PC-9 (cell line): ENCODE measurements at regions not wholly inside any gene's neighbourhood (a gene's known extent, or its start where the extent isn't known, plus 50 kb on each side); places are given as distances from the start of the nearest gene placed in this dataset.
A peak's percentile ranks its signal among the peaks of the same experiment; 100 is the strongest.
"Not testable (repeated sequence)": the region's sequence is repeated elsewhere in the genome, so short reads cannot be mapped to it uniquely, and the experiment has no call there.

Experiments used
- BruUV-seq: library from RNA; stranded (reverse); fragments of 400-500 nt; replicated peaks from 2 replicates; lab custom pipeline; 2021; lab: Mats Ljungman, UMichigan
- CTCF ChIA-PET: fragments of 300-600 bp; sonication (Branson Sonifier 250); formaldehyde crosslinking; loops from one replicate; lab custom pipeline; 2022; ENCODE audit warnings: antibody characterized with exemption; lab: Charles Lee
- POLR2A ChIA-PET: fragments of 300-600 bp; sonication (Branson Sonifier 250); formaldehyde crosslinking; loops from one replicate; lab custom pipeline; 2022; ENCODE audit warnings: antibody characterized with exemption; ENCODE audit not compliant: unreplicated experiment; lab: Charles Lee
- DNase-seq, 2 experiments: peaks; one replicate each; pipeline versions ENCODE4 v3.0.0 to v3.0.0-alpha.2; 2015 to 2022; ENCODE audit warnings: mixed read lengths in 1 of 2
- H2AFZ ChIP-seq: fragments of 200-600 bp; sonication (generic); 2 replicates; pipeline ENCODE4 v1.8.1; 2017; ENCODE audit warnings: antibody characterized with exemption
- H3F3A ChIP-seq: fragments of 200-600 bp; sonication (generic); 2 replicates; pipeline ENCODE4 v1.8.1; 2017; ENCODE audit warnings: antibody characterized with exemption, mild to moderate bottlenecking, low read depth; ENCODE audit not compliant: insufficient read depth
- H3K27ac ChIP-seq: fragments of 200-600 bp; sonication (generic); 2 replicates; pipeline ENCODE4 v1.6.1; 2016; ENCODE audit warnings: mixed run types
- H3K27me3 ChIP-seq: fragments of 200-600 bp; sonication (generic); 2 replicates; pipeline ENCODE4 v1.6.1; 2016; ENCODE audit warnings: low read depth, mixed run types; ENCODE audit not compliant: insufficient read depth
- H3K36me3 ChIP-seq: fragments of 200-600 bp; sonication (generic); 2 replicates; pipeline ENCODE4 v1.6.1; 2016; ENCODE audit warnings: low read depth, mixed run types
- H3K4me1 ChIP-seq: fragments of 200-600 bp; sonication (generic); replicated peaks from 2 replicates; pipeline ENCODE4 v1.6.1; 2016; ENCODE audit warnings: mixed run types; ENCODE audit not compliant: insufficient read depth
- H3K4me2 ChIP-seq: fragments of 200-600 bp; sonication (generic); 2 replicates; pipeline ENCODE4 v1.6.1; 2017; ENCODE audit warnings: mixed run types
- H3K4me3 ChIP-seq: fragments of 200-600 bp; sonication (generic); 2 replicates; pipeline ENCODE4 v1.6.1; 2016; ENCODE audit warnings: mixed run types
- H3K79me2 ChIP-seq: fragments of 200-600 bp; sonication (generic); 2 replicates; pipeline ENCODE4 v1.6.1; 2017; ENCODE audit warnings: low read depth, mixed run types
- H3K9me2 ChIP-seq: fragments of 200-600 bp; sonication (generic); 2 replicates; pipeline ENCODE4 v1.8.1; 2017; ENCODE audit warnings: mild to moderate bottlenecking; ENCODE audit not compliant: insufficient read depth
- H3K9me3 ChIP-seq: fragments of 200-600 bp; sonication (generic); 2 replicates; pipeline ENCODE4 v1.8.1; 2016; ENCODE audit warnings: low read depth; ENCODE audit not compliant: insufficient read depth
- H4K20me1 ChIP-seq: fragments of 200-600 bp; sonication (generic); 2 replicates; pipeline ENCODE4 v1.8.1; 2017; ENCODE audit not compliant: insufficient read depth
- EZH2 ChIP-seq: fragments of 200-600 bp; sonication (generic); IDR thresholded peaks from 2 replicates; pipeline ENCODE4 v1.8.0; 2017; ENCODE audit warnings: antibody characterized with exemption, low read depth
- intact Hi-C: fragments of 100-400 bp; cut with micrococcal nuclease; formaldehyde crosslinking; loops from one replicate; pipeline ENCODE4 v1.10.0; 2022; ENCODE audit not compliant: unreplicated experiment
- TF ChIP-seq, protein P1 (sequence below): fragments of 200-600 bp; sonication (generic); conservative IDR thresholded peaks from 2 replicates; pipeline ENCODE4 v1.6.1; 2017; ENCODE audit warnings: mixed run types, antibody characterized with exemption, mild to moderate bottlenecking, moderate library complexity

DNA sequence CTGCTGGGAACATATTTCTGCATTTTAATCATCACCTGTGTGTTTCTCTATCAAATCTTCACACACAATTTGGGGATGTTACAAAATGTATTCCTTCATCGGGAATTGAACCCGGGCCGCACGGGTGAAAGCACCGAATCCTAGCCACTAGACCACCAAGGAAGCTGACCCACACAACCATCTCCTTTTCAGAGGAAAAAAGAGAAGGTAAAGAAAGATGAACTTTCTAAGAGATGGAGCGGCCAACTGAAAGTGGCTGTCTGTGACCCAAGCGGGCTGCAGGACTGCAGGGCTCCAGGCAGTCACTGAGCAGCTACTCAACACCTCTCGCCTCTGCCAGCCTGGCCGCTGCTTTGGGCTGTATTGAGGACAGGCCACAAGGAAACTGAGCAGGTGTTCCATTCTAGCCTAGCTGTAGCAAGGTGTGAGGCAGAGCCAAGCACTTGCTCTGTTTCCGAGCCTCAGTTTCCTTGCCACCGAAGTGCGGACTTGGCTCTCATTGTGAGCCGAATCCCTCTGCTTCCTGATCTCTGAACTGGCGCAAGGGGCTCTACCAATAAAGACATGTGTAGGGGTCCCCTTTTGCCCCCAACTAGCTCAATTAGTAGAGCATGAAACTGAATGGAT, 156.9 kb upstream of the NBPF11 start:
- BruUV-seq = no TSS peak
- Histone ChIP-seq H4K20me1 (no peaks in the 10 kb centered on the region), H3F3A (no peaks in the 10 kb centered on the region), H3K4me3 (no peak overlapping the region), H3K4me2 (no peak overlapping the region), H3K27ac (no peak overlapping the region), H3K27me3 (no peaks in the 10 kb centered on the region), H3K36me3 (no peaks in the 10 kb centered on the region), H3K9me2 (no peaks in the 10 kb centered on the region), H3K79me2 (no peaks in the 10 kb centered on the region), H3K9me3 (peaks cover 35% of the 10 kb centered on the region; the same call in 1 of the 2 replicates), H3K4me1 (peaks cover 14% of the 10 kb centered on the region), H2AFZ (no peak overlapping the region)
- no peak for TF ChIP-seq EZH2
- TF ChIP-seq, protein P1, sequence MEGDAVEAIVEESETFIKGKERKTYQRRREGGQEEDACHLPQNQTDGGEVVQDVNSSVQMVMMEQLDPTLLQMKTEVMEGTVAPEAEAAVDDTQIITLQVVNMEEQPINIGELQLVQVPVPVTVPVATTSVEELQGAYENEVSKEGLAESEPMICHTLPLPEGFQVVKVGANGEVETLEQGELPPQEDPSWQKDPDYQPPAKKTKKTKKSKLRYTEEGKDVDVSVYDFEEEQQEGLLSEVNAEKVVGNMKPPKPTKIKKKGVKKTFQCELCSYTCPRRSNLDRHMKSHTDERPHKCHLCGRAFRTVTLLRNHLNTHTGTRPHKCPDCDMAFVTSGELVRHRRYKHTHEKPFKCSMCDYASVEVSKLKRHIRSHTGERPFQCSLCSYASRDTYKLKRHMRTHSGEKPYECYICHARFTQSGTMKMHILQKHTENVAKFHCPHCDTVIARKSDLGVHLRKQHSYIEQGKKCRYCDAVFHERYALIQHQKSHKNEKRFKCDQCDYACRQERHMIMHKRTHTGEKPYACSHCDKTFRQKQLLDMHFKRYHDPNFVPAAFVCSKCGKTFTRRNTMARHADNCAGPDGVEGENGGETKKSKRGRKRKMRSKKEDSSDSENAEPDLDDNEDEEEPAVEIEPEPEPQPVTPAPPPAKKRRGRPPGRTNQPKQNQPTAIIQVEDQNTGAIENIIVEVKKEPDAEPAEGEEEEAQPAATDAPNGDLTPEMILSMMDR = no peak
- ChIA-PET CTCF (no interaction called here), POLR2A (no interaction called here)
- intact Hi-C loops = no loop called here
- DNase-seq = no peak

DNA sequence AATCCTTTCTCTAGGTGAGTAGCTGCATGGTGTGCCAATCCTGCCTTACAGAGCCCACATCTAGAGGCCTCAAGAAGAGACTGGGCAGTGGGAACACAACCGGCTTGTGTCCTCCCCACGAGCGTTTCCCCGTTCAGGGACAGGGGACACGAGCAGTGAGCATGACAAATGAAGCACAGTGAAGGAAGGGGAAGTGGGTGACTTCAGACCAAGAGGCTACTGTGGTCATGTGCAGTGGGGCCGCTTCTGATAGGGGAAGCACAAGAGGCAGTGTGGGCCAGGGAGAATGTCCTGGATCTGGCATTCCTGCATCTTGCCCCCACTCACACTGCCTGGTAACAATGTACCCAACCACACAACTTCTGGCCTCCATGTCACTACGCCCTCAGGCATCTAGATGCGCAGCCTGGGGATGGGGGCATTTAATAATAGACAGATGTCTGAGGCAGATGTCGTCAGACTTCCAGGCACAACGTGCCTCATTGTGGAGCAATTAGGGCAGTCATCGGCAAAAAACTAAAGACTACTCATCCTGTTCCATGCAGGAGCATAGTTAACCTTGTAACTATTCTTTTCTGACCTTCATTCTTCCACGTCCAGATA, 155.6 kb upstream of the NBPF11 start:
- Histone ChIP-seq H3F3A (peaks cover 7% of the 10 kb centered on the region; the same call in 1 of the 2 replicates), H3K9me2 (no peaks in the 10 kb centered on the region), H3K79me2 (no peaks in the 10 kb centered on the region), H3K27me3 (no peaks in the 10 kb centered on the region), H3K36me3 (no peaks in the 10 kb centered on the region), H2AFZ (no peak overlapping the region), H3K27ac (no peak overlapping the region), H4K20me1 (no peaks in the 10 kb centered on the region), H3K4me2 (no peak overlapping the region), H3K9me3 (peaks cover 30% of the 10 kb centered on the region; the same call in 1 of the 2 replicates), H3K4me3 (no peak overlapping the region), H3K4me1 (peaks cover 15% of the 10 kb centered on the region)
- ChIA-PET CTCF (no interaction called here), POLR2A (no interaction called here)
- DNase-seq = no peak
- BruUV-seq = no TSS peak
- TF ChIP-seq EZH2 = no peak
- TF ChIP-seq, protein P1 = no peak
- intact Hi-C loops = no loop called here

DNA sequence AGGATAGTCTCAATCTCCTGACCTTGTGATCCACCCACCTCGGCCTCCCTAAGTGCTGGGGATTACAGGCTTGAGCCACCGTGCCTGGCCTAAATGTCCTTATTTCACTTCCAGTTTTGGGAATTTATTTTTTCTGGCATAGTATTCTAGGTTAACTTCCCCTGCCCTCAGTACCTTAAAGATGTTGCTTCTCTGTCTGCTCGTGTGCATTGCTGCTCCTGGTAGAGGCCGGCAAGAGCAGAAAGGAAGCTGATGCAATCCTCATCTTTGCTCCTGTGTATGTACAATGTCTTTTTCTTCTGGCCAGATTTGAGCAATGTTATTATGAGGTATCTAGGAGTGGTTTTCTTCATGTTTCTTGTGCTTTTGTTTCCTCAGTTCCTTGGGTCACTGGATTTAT, 152.9 kb upstream of the NBPF11 start:
- intact Hi-C loops = loop anchor here (2.0 kb wide), 1 partner anchor 30 kb away; no protein-coding TSS in a partner anchor
- H3K4me3 ChIP-seq, POLR2A ChIA-PET, H2AFZ ChIP-seq, H4K20me1 ChIP-seq, H3K9me2 ChIP-seq, BruUV-seq, DNase-seq, H3K27me3 ChIP-seq, H3K79me2 ChIP-seq, H3K27ac ChIP-seq, H3K9me3 ChIP-seq, H3F3A ChIP-seq, H3K36me3 ChIP-seq: not testable (repeated sequence)
- H3K4me1 ChIP-seq = peaks cover 15% of the 10 kb centered on the region
- CTCF ChIA-PET = interaction anchor here (0.6 kb wide), 1 partner anchor 1350 kb away, joined by 3 read pairs; no protein-coding TSS in a partner anchor
- peak overlapping the region; percentile 34; the same call in 1 of the 2 replicates for H3K4me2 ChIP-seq

DNA sequence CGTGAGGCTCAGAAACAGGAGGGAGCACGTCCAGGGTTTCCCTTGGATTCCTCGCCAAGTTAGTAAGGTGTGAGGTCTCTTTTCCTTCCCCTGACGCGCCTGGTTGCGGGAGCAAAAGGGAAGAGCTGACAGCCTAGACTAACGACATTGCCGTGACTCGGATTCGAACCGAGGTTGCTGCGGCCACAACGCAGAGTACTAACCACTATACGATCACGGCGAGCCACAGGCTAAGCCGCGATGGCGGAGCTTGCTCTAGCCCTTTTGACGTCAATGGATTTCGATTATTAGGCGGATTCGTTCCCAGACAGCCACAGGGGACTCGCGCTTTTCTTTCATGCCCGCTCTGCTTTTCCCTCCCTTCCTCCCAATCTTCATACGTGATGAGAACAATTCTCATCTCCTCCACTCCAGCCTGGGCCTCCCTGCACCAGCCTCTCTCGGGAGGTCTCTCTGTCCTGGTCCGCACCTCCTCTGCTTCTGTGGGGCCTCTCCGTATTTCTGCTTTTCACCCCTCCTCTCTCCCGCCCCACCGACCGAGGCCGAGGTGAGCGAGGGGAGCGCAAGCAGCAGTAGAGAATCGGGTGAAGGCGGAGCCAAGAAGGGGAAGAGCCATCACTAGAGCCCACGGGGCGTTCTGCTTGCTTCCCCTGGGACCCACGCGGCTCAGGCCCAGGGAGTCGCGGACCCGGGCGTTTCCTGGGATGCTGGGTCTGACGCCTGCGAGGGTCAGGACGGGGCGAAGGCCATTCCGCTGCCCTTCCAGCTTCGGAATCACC, 150.7 kb upstream of the NBPF11 start:
- H3K27me3 ChIP-seq, CTCF ChIA-PET, H4K20me1 ChIP-seq, H3K36me3 ChIP-seq, H3F3A ChIP-seq, H3K9me2 ChIP-seq, H3K79me2 ChIP-seq, H3K9me3 ChIP-seq: not testable (repeated sequence)
- Histone ChIP-seq H3K4me1 (peaks cover 18% of the 10 kb centered on the region), H3K4me2 (peak overlapping the region; percentile 80), H2AFZ (peak overlapping the region; percentile 98), H3K27ac (peak overlapping the region; percentile 56), H3K4me3 (peak overlapping the region; percentile 63)
- TSS peak; percentile 53 for BruUV-seq
- peak in 1 of 2 experiments; percentile 78 for DNase-seq
- intact Hi-C loops = loop anchor here (2.0 kb wide), 1 partner anchor 24 kb away; no protein-coding TSS in a partner anchor
- POLR2A ChIA-PET = interaction anchor here (0.6 to 1.1 kb wide), 3 partner anchors 22 to 216 kb away, joined by 5 to 35 read pairs (median 8); no protein-coding TSS in a partner anchor

DNA sequence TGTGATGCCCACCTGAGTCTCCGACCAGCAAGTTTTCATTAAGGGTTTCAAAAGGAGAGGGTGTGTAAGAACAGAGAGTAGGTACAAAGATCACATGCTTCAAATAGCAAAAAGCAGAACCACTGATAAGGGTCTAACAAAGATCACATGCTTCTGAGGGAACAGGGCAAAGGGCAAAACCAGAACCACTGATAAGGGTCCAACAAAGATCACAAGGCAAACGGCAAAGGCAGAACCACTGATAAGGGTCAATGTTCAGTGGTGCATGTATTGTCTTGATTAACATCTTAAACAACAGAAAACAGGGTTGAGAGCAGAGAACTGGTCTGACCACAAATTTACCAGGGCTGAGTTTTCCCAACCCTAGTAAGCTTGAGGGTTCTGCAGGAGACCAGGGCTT, 145.8 kb upstream of the NBPF11 start:
- H3K4me3 ChIP-seq, H3K9me3 ChIP-seq, H3F3A ChIP-seq, H3K36me3 ChIP-seq, H2AFZ ChIP-seq, H3K79me2 ChIP-seq, DNase-seq, H3K27me3 ChIP-seq, H3K4me2 ChIP-seq, CTCF ChIA-PET, H4K20me1 ChIP-seq, intact Hi-C loops, POLR2A ChIA-PET, BruUV-seq, H3K27ac ChIP-seq, H3K9me2 ChIP-seq, H3K4me1 ChIP-seq: not testable (repeated sequence)
